Activated naive CD8-positive, alpha-beta T cell treated with anti-CD3 and anti-CD28 coated beads, Interleukin-2, amount 10 ng/mL, durations not matched to agents 7 days and 5 days (primary cell): ENCODE measurements at regions not wholly inside any gene's neighbourhood (a gene's known extent, or its start where the extent isn't known, plus 50 kb on each side); places are given as distances from the start of the nearest gene placed in this dataset.

Source experiments
- ATAC-seq: fragments of 150-1000 bp; cut with Tn5 transposase; one replicate; pipeline ENCODE4 v1.10.0; 2021; ENCODE audit warnings: low read depth, moderate library complexity
- POLR2A ChIA-PET: fragments of 350-600 bp; sonication (Branson Sonifier 250); formaldehyde crosslinking; loops from one replicate; lab custom pipeline; 2021; ENCODE audit warnings: antibody characterized with exemption; lab: Charles Lee
- DNase-seq: peaks from one replicate; pipeline ENCODE4 v3.0.0; 2021
- H3K27ac Mint-ChIP-seq: one replicate; pipeline ENCODE4 v1.8.0; 2022; ENCODE audit warnings: mild to moderate bottlenecking, mixed read lengths
- H3K27me3 Mint-ChIP-seq: one replicate; pipeline ENCODE4 v1.8.0; 2022; ENCODE audit warnings: mild to moderate bottlenecking, moderate library complexity, mixed read lengths
- H3K36me3 Mint-ChIP-seq: one replicate; pipeline ENCODE4 v1.8.0; 2021; ENCODE audit warnings: mild to moderate bottlenecking, mixed read lengths
- H3K4me1 Mint-ChIP-seq: one replicate; pipeline ENCODE4 v1.8.0; 2021; ENCODE audit warnings: mixed read lengths
- H3K4me3 Mint-ChIP-seq: one replicate; pipeline ENCODE4 v1.8.0; 2022; ENCODE audit warnings: mild to moderate bottlenecking, moderate library complexity, mixed read lengths
- H3K9me3 Mint-ChIP-seq: one replicate; pipeline ENCODE4 v1.8.0; 2021; ENCODE audit warnings: mixed read lengths

GRCh38 chr14:54123841-54124240, 167.2 kb upstream of the BMP4 start:
- H3K9me3 Mint-ChIP-seq = peaks cover 1% of the 10 kb centered on the region
- H3K27ac Mint-ChIP-seq = no peak overlapping the region
- H3K4me3 Mint-ChIP-seq = no peak overlapping the region
- H3K36me3 Mint-ChIP-seq = no peaks in the 10 kb centered on the region
- no peaks in the 10 kb centered on the region for H3K4me1 Mint-ChIP-seq
- peaks cover 2% of the 10 kb centered on the region for H3K27me3 Mint-ChIP-seq
- ATAC-seq = no peak
- POLR2A ChIA-PET = no interaction called here
- DNase-seq = no peak

- Mint-ChIP-seq H3K4me1 (no peaks in the 10 kb centered on the region), H3K27me3 (peaks cover 2% of the 10 kb centered on the region), H3K27ac (no peak overlapping the region), H3K4me3 (no peak overlapping the region), H3K36me3 (no peaks in the 10 kb centered on the region), H3K9me3 (peaks cover 1% of the 10 kb centered on the region)
- DNase-seq (no peak), ATAC-seq (no peak)
- POLR2A ChIA-PET = no interaction called here
These were observed 168.5 kb upstream of the BMP4 start for GRCh38 chr14:54125109-54125508.

GRCh38 chr14:54126947-54127346, 170.3 kb upstream of the BMP4 start:
- H3K27me3 Mint-ChIP-seq = no peaks in the 10 kb centered on the region
- H3K36me3 Mint-ChIP-seq = no peaks in the 10 kb centered on the region
- no peak overlapping the region for H3K27ac Mint-ChIP-seq
- H3K4me3 Mint-ChIP-seq = no peak overlapping the region
- ATAC-seq = no peak
- no peak for DNase-seq
- H3K4me1 Mint-ChIP-seq = no peaks in the 10 kb centered on the region
- H3K9me3 Mint-ChIP-seq = peaks cover 1% of the 10 kb centered on the region
- POLR2A ChIA-PET = no interaction called here

GRCh38 chr14:54127526-54127925, 170.9 kb upstream of the BMP4 start:
- Mint-ChIP-seq H3K4me1 (no peaks in the 10 kb centered on the region), H3K27me3 (no peaks in the 10 kb centered on the region)
- POLR2A ChIA-PET = no interaction called here

GRCh38 chr14:54129850-54130640, 173.4 kb upstream of the BMP4 start:
- ATAC-seq (no peak), DNase-seq (no peak)
- peaks cover 7% of the 10 kb centered on the region for H3K27me3 Mint-ChIP-seq
- POLR2A ChIA-PET = no interaction called here
- H3K36me3 Mint-ChIP-seq = no peaks in the 10 kb centered on the region
- peaks cover 1% of the 10 kb centered on the region for H3K9me3 Mint-ChIP-seq
- no peak overlapping the region for H3K4me3 Mint-ChIP-seq
- no peak overlapping the region for H3K27ac Mint-ChIP-seq
- H3K4me1 Mint-ChIP-seq = no peaks in the 10 kb centered on the region

More at GRCh38 chr14:54127526-54127925, 170.9 kb upstream of the BMP4 start:
- Mint-ChIP-seq H3K4me3 (no peak overlapping the region), H3K9me3 (peaks cover 1% of the 10 kb centered on the region), H3K36me3 (no peaks in the 10 kb centered on the region), H3K27ac (no peak overlapping the region)
- ATAC-seq (no peak), DNase-seq (no peak)

- DNase-seq (no peak), ATAC-seq (no peak)
- H3K9me3 Mint-ChIP-seq = peaks cover 1% of the 10 kb centered on the region
- no peak overlapping the region for H3K27ac Mint-ChIP-seq
- H3K36me3 Mint-ChIP-seq = no peaks in the 10 kb centered on the region
- H3K4me3 Mint-ChIP-seq = no peak overlapping the region
- no peaks in the 10 kb centered on the region for H3K4me1 Mint-ChIP-seq
- peaks cover 9% of the 10 kb centered on the region for H3K27me3 Mint-ChIP-seq
- POLR2A ChIA-PET = no interaction called here
These were observed 175.9 kb upstream of the BMP4 start for GRCh38 chr14:54132496-54132895.

- Mint-ChIP-seq H3K27me3 (peaks cover 9% of the 10 kb centered on the region), H3K27ac (no peak overlapping the region), H3K4me1 (no peaks in the 10 kb centered on the region), H3K36me3 (no peaks in the 10 kb centered on the region), H3K4me3 (no peak overlapping the region), H3K9me3 (no peaks in the 10 kb centered on the region)
- DNase-seq = no peak
- no peak for ATAC-seq
- POLR2A ChIA-PET = no interaction called here
These were observed 177.3 kb upstream of the BMP4 start for GRCh38 chr14:54133896-54134295.

- no peak for DNase-seq
- ATAC-seq = no peak
- no peaks in the 10 kb centered on the region for H3K9me3 Mint-ChIP-seq
- no peaks in the 10 kb centered on the region for H3K36me3 Mint-ChIP-seq
- H3K27me3 Mint-ChIP-seq = peaks cover 9% of the 10 kb centered on the region
- H3K4me3 Mint-ChIP-seq = no peak overlapping the region
- no peak overlapping the region for H3K27ac Mint-ChIP-seq
- H3K4me1 Mint-ChIP-seq = no peaks in the 10 kb centered on the region
- POLR2A ChIA-PET = no interaction called here
These were observed 179.2 kb upstream of the BMP4 start for GRCh38 chr14:54135804-54136280.

- H3K9me3 Mint-ChIP-seq = no peaks in the 10 kb centered on the region
- no peak overlapping the region for H3K27ac Mint-ChIP-seq
- no peak overlapping the region for H3K4me3 Mint-ChIP-seq
- H3K36me3 Mint-ChIP-seq = no peaks in the 10 kb centered on the region
- H3K27me3 Mint-ChIP-seq = peaks cover 9% of the 10 kb centered on the region
- ATAC-seq (no peak), DNase-seq (no peak)
- POLR2A ChIA-PET = no interaction called here
- H3K4me1 Mint-ChIP-seq = no peaks in the 10 kb centered on the region
These were observed 180.4 kb upstream of the BMP4 start for GRCh38 chr14:54136894-54137613.

GRCh38 chr14:54137614-54137961, 181.0 kb upstream of the BMP4 start:
- Mint-ChIP-seq H3K4me1 (no peaks in the 10 kb centered on the region), H3K27ac (no peak overlapping the region), H3K27me3 (peaks cover 9% of the 10 kb centered on the region), H3K9me3 (no peaks in the 10 kb centered on the region), H3K36me3 (no peaks in the 10 kb centered on the region), H3K4me3 (no peak overlapping the region)
- ATAC-seq = no peak
- POLR2A ChIA-PET = no interaction called here
- DNase-seq = no peak

- no peak overlapping the region for H3K4me3 Mint-ChIP-seq
- no peak overlapping the region for H3K27ac Mint-ChIP-seq
- no peaks in the 10 kb centered on the region for H3K9me3 Mint-ChIP-seq
- H3K27me3 Mint-ChIP-seq = peaks cover 6% of the 10 kb centered on the region
- no peaks in the 10 kb centered on the region for H3K36me3 Mint-ChIP-seq
- H3K4me1 Mint-ChIP-seq = no peaks in the 10 kb centered on the region
- ATAC-seq = no peak
- POLR2A ChIA-PET = no interaction called here
- DNase-seq = no peak
These were observed 181.4 kb upstream of the BMP4 start for GRCh38 chr14:54138024-54138353.

GRCh38 chr14:54138354-54139038, 181.9 kb upstream of the BMP4 start:
- Mint-ChIP-seq H3K27ac (no peak overlapping the region), H3K36me3 (no peaks in the 10 kb centered on the region), H3K9me3 (no peaks in the 10 kb centered on the region), H3K4me1 (no peaks in the 10 kb centered on the region), H3K4me3 (no peak overlapping the region), H3K27me3 (peaks cover 5% of the 10 kb centered on the region)
- POLR2A ChIA-PET = no interaction called here
- DNase-seq (no peak), ATAC-seq (no peak)

GRCh38 chr14:54140551-54140950, 183.9 kb upstream of the BMP4 start:
- no peaks in the 10 kb centered on the region for H3K4me1 Mint-ChIP-seq
- H3K27ac Mint-ChIP-seq = no peak overlapping the region
- ATAC-seq (no peak), DNase-seq (no peak)
- H3K9me3 Mint-ChIP-seq = no peaks in the 10 kb centered on the region
- peaks cover 2% of the 10 kb centered on the region for H3K27me3 Mint-ChIP-seq
- H3K36me3 Mint-ChIP-seq = no peaks in the 10 kb centered on the region
- H3K4me3 Mint-ChIP-seq = no peak overlapping the region
- POLR2A ChIA-PET = no interaction called here

GRCh38 chr14:54146601-54147000, 190.0 kb upstream of the BMP4 start:
- Mint-ChIP-seq H3K9me3 (no peaks in the 10 kb centered on the region), H3K36me3 (no peaks in the 10 kb centered on the region), H3K4me3 (no peak overlapping the region), H3K4me1 (no peaks in the 10 kb centered on the region), H3K27me3 (no peaks in the 10 kb centered on the region), H3K27ac (no peak overlapping the region)
- DNase-seq (no peak), ATAC-seq (no peak)
- POLR2A ChIA-PET = no interaction called here
